ENCODE measurements at regions not wholly inside any gene's neighbourhood (a gene's known extent, or its start where the extent isn't known, plus 50 kb on each side); places are given as distances from the start of the nearest gene placed in this dataset.
A peak's percentile ranks its signal among the peaks of the same experiment; 100 is the strongest.

DNA sequence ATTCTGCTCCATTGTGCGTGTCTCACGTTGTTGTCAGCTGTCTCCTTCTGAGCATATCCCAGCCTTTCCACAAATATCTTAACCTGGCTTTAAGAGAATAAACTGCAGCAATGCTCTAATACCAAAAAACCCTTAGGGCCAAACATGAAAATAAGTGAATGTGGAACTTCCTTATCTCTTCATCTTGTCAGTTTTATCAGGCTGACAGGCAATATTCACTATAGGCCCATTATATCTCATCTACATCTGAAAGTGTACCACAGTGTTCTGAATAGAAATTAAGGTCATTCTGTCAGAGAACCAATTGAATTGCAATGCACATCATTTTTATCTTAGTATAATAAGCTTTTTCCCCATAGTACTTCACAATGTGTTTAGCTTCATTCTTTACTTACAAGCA is 933.1 kb upstream of the FBXO33 start:
- TF ChIP-seq, protein P1, sequence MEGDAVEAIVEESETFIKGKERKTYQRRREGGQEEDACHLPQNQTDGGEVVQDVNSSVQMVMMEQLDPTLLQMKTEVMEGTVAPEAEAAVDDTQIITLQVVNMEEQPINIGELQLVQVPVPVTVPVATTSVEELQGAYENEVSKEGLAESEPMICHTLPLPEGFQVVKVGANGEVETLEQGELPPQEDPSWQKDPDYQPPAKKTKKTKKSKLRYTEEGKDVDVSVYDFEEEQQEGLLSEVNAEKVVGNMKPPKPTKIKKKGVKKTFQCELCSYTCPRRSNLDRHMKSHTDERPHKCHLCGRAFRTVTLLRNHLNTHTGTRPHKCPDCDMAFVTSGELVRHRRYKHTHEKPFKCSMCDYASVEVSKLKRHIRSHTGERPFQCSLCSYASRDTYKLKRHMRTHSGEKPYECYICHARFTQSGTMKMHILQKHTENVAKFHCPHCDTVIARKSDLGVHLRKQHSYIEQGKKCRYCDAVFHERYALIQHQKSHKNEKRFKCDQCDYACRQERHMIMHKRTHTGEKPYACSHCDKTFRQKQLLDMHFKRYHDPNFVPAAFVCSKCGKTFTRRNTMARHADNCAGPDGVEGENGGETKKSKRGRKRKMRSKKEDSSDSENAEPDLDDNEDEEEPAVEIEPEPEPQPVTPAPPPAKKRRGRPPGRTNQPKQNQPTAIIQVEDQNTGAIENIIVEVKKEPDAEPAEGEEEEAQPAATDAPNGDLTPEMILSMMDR (IDR thresholded peaks at IDR 0.05): no peak
- no peak for TF ChIP-seq ZFX (IDR thresholded peaks at IDR 0.05; ENCODE audit: borderline replicate concordance)

DNA sequence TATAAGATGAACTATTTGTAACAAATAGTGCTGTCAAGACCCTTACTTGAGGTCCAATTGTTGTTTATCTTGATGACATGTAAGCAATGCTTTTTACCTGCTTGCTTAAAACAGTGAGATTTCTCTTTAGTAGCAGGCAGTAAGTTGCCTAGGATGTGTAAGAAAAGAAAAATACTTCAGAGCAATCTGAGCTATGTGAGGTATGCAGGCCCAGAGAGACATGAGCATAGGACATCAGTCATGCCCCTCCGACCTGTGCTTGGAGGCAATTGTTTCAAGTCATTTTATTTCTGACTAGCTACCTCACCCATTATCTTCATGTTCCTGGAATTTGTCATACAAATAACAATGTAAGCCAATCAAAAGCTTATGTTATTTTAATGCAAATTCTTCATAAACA is 930.6 kb upstream of the FBXO33 start:
- TF ChIP-seq, protein P1 (IDR thresholded peaks at IDR 0.05): no peak
- TF ChIP-seq ZFX (IDR thresholded peaks at IDR 0.05; ENCODE audit: borderline replicate concordance): no peak
- no peak overlapping the region for H3K27ac ChIP-seq

More for the DNA sequence above, 933.1 kb upstream of the FBXO33 start:
- no peak overlapping the region for H3K27ac ChIP-seq

DNA sequence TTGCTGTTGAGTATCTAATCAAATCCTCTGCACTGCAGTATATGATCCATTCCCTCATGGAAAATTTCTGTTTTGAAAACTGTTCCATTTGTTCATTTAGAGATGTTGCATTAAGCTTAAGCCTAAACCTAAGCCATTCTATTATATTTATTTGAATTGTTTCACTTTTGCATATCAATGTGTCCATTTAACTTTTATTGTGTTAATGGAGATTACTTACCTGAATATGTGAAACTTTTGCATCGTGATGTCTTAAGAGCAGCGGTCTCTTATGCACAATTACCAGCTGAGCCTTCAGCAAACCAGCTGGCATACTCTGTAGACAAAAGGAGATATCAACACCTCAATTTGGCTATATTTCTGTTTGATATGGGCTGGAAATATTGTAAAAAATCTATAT is 922.5 kb upstream of the FBXO33 start:
- no peak overlapping the region for H3K27ac ChIP-seq
- TF ChIP-seq ZFX (IDR thresholded peaks at IDR 0.05; ENCODE audit: borderline replicate concordance): no peak

DNA sequence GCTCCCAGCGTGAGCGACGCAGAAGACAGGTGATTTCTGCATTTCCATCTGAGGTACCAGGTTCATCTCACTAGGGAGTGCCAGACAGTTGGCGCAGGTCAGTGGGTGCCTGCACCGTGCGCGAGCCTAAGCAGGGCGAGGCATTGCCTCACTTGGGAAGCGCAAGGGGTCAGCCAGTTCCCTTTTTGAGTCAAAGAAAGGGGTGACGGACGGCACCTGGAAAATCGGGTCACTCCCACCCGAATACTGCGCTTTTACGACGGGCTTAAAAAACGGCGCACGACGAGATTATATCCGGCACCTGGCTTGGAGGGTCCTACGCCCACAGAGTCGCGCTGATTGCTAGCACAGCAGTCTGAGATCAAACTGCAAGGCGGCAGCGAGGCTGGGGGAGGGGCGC is 915.9 kb upstream of the FBXO33 start:
- peak overlapping the region; percentile 49 for H3K27ac ChIP-seq

DNA sequence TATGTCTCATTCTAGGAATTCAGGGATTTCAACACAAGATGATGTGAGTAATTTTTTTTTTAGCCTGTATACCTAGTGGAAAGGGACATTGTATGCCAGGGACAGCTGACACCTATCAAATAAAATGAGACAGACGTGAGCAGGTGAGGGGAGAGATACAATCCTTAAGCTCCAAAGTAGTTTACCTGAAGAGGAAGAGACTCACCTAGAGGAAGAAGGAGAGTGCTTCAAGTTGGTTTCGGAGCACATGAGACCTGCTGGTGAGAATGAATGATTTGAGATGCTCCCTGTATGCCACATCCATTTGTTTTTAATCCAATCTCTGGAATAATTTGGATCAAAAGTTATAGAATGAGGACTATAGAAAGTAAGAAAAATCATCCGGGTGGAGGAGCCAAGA is 915.4 kb upstream of the FBXO33 start:
- peak overlapping the region; percentile 49 for H3K27ac ChIP-seq
- TF ChIP-seq, protein P1 (IDR thresholded peaks at IDR 0.05): no peak
- TF ChIP-seq ZFX (IDR thresholded peaks at IDR 0.05; ENCODE audit: borderline replicate concordance): no peak

DNA sequence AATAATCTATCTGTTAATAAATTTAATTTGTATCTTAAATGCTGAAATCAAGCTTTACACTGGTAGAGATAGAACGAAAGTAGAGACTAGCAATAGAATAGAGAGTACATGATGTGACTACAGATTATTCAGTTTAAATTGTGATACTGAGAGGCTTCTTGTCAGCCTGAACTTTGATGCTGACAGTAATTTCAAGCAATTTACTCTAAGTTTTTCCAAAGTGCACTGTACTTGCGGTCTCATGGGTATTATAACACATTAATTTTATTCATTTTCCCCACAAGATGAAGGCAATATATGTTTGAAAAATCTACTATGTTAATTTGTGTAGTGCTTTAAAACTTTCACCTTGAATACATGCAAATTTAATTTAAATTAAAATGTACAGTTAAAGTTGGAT is 914.0 kb upstream of the FBXO33 start:
- TF ChIP-seq, protein P1 (IDR thresholded peaks at IDR 0.05): no peak
- TF ChIP-seq ZFX (IDR thresholded peaks at IDR 0.05; ENCODE audit: borderline replicate concordance): no peak
- no peak overlapping the region for H3K27ac ChIP-seq

DNA sequence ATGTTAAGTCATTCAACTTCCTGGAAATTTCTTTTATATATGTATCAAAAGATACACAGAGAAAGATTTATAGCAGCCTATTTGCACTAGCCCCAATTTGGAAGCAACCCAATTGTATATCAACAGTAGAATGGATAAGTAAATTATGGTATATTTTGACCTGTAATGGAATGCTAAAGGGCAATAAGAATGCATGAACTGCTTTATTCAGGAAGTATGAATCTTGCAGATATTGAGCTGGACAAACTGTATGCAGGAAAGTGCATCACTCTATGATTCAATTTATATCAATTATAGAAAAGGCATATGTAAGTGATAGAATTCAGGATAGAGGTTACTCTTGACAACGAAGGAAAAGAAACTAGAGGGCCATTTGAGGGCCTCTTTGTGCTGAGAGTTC is 913.1 kb upstream of the FBXO33 start:
- no peak overlapping the region for H3K27ac ChIP-seq
- no peak for TF ChIP-seq ZFX (IDR thresholded peaks at IDR 0.05; ENCODE audit: borderline replicate concordance)
- TF ChIP-seq, protein P1 (IDR thresholded peaks at IDR 0.05): no peak

DNA sequence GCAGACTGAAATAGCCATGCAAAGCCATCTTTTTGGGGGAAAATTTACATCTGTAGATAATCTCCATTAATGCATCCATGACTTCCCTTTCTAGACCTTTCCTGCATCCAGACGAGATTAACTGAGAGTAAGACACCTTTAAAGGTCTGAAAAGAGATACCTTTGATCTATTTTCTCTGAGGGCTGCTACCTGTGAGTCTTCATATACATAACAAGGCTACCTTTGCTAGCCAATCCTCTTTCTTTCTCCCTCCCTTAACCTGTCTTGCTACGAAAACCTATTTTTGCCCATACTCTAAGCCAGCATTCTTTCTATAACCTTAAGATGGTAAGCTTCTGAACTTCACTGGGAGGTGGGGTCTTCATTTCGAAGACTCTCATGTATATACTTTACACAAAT is 908.5 kb upstream of the FBXO33 start:
- no peak overlapping the region for H3K27ac ChIP-seq
- no peak for TF ChIP-seq ZFX (IDR thresholded peaks at IDR 0.05; ENCODE audit: borderline replicate concordance)
- TF ChIP-seq, protein P1 (IDR thresholded peaks at IDR 0.05): no peak

All from 22Rv1 (cell line).